G401.6 (cell line): ENCODE measurements at regions not wholly inside any gene's neighbourhood (a gene's known extent, or its start where the extent isn't known, plus 50 kb on each side); places are given as distances from the start of the nearest gene placed in this dataset.
"Not testable (repeated sequence)": the region's sequence is repeated elsewhere in the genome, so short reads cannot be mapped to it uniquely, and the experiment has no call there.

Source experiments
- FAIRE-seq: peaks from 2 replicates; lab custom pipeline; 2012; peaks lifted over from hg19 to GRCh38; lab: Jason Lieb, UNC

DNA sequence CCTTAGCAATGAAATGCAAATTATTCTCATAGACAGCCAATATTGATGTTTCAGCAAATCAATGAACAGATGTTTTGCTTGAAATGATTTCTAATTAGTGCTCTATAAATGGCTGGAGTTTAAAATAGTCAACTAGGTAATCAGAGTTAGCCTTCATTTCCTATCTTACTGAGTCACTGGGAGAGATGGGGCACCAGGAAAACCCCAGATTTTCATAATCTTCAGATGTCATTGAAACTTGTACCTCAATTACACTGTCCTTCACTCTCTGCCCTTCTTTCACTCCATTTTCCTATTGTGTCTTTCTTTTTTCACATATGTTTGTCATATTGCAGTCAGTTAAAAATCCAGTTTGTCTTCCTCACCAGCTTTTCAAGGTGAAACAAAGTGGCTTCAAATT is 92.7 kb downstream of the C12orf75 start:
- FAIRE-seq: peak; percentile 83

DNA sequence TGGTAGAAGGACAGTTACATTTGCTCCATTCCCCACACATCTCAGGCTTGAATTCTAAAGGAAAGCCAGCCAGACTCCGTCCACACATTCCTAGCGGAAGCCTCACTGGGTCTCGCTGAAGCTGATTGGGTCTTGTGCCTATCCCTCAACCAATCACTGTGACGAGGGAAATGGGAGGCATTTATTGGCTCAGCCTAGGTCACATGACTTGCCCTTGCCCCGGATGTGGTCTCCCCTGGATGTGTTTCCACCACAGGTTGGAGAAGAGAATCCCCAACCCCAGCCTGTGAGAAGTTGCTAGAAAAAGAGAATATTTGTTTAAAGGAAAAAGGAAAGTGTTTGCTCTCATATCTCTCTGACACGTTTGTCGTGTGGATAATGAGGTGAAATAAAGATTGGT is 93.4 kb downstream of the C12orf75 start:
- FAIRE-seq: peak; percentile 77

DNA sequence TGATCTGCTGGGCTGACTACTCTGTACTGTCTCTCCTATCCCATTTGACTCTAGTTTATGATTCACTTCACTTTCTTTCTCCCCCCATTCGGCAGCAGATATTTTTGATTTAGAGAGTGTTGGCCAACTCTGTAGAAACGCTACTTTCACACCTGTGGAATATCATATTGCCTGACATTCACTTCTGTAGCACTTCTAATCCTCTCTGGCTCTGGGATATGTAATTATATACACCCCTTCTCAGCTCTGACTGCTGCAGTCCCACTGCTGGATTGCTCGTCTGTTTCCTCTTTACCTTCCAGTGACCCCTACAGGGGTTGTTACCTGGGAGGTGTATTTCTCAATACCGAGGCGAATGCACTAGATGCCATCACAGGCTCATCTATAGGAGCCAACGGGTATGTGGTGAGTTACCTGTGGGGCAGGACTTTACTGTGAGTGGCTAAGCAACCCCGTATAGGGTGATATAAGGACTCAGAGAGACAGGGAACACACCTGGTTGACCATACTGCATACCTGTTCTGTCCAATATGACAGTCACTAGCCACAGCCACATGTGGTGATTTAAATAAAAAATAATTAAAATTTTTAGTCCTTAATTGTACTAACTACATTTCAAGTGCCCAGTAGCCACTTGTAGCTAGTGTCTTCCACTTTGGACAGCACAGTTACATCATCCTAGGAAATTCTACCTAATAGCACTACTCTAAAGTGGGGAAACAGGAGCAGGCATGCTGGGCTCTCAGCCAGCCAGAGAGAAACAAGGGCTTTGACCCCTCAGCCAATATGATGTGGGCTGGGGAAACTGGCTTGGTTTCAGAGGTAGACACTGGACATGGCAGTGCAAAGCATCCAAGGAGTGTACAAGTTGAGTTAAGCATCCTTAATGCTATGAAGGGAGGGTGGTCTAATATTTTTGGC is 95.0 kb downstream of the C12orf75 start:
- FAIRE-seq: no peak

DNA sequence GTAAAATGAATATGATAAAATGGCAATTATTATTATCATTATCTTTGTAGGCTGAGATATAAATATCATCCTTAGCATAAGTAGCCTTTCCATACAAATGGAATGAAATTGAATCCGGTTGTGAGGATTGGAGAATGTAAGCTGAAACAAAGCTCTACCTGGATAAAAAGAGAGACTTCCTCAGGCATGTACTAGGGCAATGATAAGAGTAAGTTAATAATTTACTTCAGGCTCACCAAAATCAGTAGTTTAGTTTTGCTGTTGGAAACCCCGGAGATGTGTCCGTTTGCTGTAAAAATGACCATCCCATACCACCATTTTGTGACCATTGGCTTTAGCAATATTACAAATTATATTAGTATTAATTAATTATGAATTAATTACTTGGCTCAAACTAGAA is 96.3 kb downstream of the C12orf75 start:
- FAIRE-seq: no peak

DNA sequence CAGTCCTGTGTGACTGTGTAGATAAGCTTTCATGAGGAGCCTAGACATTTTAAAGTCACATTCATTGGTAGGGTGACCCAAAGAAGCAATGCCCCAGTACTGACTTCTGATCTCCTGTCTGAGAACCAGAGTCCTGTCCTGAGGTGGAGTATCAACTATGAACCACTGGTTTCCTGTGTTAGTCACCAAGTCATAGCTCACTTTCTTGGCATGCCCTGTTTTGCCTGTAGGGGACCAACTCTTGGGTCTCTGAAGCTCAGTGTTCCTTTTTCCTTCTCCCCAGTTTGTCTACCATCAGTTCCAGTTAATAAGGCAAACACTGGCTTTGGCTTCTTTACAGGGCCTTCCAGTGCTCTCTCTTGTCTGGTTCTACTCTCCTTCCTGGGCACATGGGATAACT is 97.4 kb downstream of the C12orf75 start:
- no peak for FAIRE-seq

DNA sequence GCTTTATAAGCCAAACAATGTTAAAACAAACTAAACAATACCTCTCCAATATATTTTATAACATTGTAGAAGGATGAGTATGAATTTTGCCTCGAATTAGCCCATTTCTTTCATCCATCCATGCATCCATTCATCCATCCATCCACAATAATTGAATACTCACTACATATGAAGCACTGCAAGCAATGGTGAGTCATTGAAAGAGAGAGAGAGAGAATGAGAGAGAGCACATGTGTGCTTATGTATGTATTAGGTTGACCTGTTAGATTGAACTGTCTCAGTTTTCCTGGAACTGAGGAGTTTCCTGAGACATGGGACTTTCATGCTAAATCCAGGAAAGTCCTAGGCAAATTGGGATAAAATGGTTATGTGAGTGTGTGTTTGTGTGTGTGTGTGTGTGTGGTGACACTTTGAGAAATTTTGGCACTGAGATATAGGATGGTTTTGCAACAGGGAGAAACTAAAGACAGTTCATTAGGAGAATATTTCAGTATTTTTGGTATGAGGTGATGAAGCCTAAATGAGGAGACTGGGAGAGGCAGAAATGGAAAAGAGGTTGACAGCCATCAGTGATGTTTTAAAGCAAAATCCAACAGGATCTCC is 98.4 kb downstream of the C12orf75 start:
- no peak for FAIRE-seq

DNA sequence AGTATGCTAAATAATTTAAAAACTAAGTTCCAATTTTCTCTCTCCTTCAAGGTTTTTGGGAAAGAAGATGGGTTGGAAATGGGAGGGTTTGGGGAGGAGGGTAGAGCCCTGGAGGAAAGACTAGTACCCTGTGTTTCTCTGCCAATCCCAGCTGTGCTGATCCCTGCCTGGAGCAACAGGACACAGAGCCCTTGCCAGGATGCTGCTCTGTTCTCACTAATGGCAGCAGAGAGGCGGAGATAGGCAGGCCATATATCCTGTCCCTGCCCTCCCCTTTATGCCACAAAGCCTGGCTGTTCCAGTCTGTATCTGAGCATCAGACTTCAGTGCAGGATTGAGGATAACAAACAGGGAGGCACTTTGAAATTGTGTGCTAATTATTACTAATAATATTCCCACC is 99.0 kb downstream of the C12orf75 start:
- FAIRE-seq: no peak

DNA sequence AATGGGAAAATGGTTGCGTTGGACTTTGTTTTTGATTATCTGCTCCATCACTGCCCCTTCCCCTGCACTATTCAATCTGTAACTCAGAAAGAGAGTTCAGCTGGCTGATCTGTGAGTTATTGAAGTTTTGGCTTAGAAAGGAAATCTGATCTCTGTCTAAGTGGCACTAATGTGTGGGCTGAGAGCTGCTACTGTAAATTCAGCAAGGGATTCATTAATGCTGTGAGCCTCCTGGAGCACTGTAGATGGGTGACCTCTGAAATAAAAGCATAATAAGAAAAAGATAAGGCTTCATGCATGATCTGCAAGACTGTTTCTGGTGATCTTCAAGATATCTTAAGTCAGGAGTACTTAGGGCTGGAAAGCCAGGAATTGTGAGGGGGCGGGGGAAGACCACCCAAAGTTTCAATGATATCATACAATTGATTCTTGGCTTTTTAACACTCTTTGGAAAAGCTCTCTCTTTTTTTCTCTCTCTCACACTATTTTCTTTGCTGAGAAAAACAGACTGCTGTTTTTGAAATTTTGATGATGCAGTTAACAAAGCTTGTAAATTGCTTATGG is 101.1 kb downstream of the C12orf75 start:
- no peak for FAIRE-seq

DNA sequence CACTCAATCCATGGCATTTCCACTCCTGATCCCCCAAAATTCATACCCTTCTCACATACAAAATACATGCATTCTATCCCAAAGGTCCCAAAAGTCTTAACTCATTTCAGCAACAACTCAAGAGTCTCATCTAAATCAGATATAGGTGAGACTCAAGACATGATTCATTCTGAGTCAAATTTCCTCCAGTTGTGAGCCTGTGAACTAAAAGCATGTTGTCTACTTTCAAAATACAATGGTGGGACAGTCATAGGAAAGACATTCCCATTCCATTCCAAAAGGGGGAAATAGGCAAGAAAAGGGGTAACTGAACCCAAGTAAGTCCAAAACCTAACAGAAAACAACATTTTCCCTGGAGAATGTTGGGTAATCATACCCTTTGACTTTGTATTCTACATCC is 103.3 kb downstream of the C12orf75 start:
- FAIRE-seq: no peak

DNA sequence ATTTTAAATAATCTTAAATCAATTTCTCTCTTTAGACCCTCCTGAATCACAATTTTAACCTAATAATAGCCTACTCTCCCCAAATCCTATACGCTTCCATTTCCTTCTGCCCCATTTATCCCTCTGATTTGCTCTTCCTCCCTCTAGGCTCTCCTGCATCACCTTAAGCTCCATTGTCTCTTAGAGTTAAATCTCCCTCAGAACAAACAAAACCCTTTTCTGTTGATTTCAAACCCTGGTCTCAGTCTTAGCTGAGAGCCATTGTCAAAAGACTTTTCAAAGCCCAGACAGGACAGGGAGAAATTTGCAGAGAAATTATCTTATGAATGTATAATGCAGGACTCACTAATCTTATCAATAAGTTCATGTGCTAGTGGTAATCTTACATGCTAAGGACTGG is 106.1 kb downstream of the C12orf75 start:
- no peak for FAIRE-seq

DNA sequence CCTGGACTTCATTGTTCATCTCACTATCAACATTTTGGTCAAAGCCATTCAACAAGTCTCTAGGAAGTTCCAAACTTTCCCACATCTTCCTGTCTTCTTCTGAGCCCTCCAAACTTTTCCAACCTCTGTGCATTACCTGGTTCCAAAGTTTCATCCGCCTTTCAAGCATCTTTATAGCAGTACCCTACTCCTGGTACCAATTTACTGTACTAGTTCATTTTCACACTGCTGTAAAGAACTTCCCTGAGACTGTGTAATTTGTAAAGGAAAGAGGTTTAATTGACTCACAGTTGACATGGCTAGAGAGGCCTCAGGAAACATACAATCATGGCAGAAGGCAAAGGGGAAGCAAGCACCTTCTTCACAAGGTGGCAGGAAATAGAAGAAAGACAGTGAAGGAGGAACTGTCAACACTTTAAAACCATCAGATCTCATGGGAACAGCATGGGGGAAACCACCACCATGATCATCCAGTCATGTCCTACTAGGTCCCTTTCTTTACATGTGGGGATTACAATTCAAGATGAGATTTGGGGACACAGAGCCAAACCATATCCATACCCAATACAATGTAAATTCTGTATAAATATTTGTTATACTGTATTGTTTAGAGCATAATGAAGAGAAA is 109.7 kb downstream of the C12orf75 start:
- FAIRE-seq: no peak

DNA sequence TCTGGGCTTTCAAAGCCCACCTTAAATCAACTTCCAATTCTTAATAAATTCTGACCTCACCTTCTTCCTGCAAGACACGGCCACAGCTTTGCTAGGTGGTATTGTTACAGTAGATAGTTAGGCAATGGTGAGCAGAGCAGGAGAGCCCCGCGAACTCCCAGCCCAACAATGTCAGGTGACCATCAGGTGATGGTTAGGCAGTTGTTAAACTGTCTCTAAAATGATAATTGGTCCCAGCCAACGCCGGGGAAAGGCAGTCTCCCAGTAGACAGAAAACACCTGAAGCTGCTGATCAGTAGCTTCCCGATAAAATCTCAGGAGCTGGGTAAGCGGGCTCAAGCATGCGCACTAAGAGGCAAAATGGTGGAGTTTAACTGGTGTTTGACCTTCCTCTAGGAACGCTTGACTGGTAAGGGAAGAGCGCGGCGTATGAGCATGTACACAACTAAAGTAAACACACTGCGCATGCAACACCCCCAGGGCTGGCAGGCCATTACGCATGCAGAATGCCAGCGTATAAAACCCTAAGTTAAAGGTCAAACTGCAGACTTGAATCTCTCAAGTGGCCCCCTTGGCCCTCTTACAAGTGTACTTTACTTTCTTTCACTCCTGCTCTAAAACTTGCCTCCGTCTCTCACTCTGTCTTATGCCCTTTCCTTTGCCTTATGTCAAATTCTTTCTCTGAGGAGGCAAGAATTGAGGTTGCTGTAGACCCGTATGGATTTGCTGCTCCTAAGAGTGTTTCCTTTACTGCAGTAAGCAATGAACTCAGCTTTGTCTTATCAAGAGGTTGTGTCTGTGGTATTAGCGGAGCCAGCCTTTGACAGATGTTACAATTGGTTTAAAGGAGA is 113.5 kb downstream of the C12orf75 start:
- FAIRE-seq: no peak

DNA sequence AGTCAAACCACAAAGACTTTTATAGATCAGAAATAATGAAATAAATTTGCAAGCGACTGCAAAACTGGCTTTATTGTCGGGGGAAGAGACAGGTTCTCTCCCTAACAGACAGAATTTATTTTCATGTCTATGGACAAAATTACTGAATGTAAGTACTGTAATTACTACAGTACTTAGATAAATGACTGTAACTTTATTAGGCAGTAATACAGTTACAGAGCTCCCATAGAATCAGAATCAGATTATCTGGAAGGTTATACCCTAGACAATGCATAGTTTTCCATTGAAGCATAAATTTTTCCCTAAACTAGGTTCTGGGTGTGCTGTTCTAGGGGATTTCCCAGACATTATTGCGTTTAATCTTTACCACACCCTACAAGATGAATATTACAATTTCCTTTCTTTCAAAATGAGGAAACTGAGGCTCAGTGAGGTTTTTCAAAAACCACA is 114.2 kb downstream of the C12orf75 start:
- no peak for FAIRE-seq

DNA sequence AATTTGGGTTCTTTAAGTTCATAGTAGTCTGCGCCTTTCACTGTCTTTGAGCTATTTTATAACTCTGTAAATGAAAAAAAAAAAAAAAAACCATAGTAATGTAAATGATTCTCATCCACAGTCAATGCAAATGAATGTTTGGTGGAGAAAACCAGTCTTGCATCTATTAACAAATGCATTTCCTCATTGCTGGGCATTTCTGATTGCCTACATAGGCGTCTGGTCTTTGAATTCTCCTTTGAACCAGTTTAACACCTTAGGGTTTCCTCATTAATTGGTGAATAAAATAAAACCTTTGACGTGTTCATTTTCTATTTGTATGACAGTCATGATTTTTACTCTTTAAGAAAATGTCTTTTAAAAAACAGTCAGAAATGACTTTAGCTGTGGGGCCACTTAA is 114.8 kb downstream of the C12orf75 start:
- FAIRE-seq: no peak

DNA sequence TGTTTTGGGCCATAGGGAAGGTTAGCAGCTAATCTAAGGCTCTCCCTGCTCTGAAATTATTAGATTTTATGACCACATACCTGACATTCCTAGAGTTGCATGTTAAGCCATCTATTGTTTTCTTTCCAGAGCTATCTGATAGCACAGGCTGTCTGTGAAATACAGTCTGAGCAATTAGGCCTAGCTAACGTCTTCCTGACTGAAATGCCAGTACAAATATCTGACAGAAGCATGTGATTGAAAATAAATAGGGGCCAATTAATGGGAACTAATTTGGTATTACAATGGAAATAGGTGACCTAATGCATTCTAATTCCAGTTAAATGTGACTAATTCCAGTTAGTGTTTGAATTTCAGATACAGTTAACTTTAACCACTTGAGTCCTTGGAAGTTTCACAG is 115.2 kb downstream of the C12orf75 start:
- peak; percentile 100 for FAIRE-seq

DNA sequence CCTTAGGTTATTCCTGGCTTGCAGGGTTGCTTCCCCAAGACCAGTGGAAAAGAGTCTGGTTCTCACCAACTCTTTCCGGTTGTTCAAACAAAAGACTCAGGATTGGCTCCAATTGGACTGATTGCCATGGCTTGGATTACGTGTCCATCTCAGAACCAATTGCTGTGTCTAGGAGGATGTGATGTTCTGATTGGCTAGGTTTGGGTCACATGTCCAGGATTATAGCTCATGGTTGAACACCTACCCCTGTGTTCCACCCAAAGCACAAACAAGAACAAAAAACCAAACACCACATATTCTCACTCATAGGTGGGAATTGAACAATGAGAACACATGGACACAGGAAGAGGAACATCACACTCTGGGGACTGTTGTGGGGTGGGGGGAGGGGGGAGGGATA is 116.0 kb downstream of the C12orf75 start:
- not testable (repeated sequence) for FAIRE-seq

DNA sequence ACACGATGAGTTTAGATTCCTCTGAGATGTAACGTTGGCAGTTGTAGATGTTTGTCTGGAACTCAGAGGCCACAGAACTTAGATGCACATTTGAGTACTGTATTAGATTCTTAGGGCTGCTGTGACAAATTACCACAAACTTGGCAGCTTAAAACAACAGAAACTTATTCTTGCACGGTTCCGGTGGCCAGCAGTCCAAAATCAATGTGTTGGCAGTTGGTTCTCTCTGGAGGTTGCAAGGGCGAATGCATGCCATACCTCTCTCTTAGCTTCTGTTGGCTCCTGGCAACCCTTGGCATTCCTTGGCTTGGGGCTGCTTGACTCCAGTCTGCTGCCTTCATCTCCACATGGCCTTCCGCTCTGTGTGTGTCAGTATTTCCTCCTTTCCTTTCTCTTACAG is 118.9 kb downstream of the C12orf75 start:
- FAIRE-seq: no peak

DNA sequence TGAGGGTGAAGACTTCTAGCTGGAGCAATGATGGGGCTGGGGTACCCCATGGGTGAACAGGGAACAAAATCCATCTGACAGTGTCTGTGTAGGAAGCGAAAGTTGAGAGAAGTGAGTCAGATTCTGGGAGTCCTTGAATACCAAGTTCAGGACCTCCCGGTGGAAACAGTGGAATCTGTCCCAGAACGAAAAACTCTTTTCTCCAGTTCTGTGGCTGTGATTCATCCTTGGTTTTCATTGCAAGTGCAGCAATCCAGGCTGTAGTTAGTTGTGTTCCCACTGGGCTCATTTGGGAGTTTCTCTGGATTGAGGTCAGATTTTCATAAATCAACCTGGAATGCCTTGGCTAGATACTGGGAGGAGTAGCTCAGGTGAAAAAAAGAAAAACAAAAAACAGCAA is 120.7 kb downstream of the C12orf75 start:
- FAIRE-seq: peak; percentile 95

DNA sequence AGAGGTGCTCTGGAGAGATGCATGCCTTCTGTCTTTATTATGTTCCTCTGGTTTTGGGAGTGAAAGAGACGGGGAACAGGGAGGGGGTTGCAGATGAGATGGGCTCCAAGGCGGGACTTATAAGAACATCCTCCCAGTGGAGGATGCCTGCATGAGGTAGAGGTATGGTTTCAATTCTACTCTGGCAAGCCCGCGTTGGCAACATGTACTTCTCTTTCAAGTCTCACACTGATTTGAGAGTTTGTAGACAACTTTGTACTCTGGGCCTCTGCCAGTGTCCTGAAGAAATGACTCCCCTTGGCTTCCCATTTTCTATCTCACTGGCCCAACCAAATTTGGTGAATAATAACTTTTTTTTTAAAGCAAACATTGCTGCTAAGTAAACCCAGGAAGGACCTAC is 121.3 kb downstream of the C12orf75 start:
- FAIRE-seq: no peak

DNA sequence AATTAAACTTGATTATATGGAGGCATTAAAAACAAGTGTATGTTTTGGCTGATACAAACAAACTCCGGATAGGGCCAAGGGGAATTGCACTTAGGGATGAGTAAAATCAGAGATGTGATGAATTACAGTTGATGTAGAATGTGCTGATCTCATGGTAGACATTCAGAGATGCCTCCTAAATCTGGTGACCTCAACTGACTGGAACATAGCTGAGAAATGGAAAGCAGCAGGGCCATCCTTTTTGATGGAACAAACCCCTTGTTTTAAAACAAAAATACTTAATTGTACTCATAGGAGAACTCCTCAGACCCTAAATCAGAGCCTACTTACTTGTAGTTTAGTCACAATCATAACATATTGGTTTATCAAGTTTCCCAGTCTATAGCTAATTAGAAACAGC is 122.8 kb downstream of the C12orf75 start:
- FAIRE-seq: no peak

DNA sequence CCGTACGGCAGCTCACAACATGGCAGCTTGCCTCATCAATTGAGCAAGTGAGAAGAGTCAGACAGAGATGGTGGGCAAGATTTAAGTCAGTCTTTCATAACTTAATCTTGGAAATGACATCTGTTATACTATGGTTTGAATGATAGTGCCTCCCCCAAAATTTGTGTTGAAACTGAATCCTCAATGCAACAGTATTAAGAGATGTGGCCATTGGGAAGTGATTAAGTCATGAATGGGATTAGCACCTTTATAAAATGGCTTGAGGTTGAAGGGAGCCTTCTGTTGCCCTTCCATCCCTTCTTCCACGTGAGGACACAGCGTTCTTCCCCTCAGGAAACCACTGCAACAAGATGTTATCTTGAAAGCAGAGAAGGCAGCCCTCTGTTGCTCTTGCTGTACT is 124.2 kb downstream of the C12orf75 start:
- peak; percentile 6 for FAIRE-seq

DNA sequence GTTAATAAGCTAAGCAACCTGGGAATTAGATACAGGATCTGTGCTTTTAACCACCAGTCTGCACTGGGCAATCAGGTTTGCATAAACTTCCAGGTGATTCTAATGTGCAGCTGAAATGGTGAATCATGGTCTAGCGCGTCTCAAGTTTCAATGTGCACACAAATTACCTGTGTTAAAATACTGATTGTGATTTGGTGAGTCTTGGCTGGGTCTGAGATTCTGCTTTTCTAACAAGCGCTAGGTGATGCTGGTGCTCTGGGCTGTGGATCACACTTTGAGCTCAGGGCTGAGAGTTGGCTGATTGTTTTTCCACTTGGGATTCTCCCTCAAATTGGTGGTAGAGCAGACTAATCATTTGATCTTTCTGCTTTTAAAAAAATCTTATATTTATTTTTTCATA is 124.8 kb downstream of the C12orf75 start:
- FAIRE-seq: peak; percentile 99
